Mesenchymal stem cell (in vitro differentiated cells and primary cell): ENCODE measurements at regions not wholly inside any gene's neighbourhood (a gene's known extent, or its start where the extent isn't known, plus 50 kb on each side); places are given as distances from the start of the nearest gene placed in this dataset.

Experiments used
- DNase-seq: peaks from one replicate; pipeline ENCODE4 v3.0.0-alpha.2; 2013
- H2AFZ ChIP-seq: one replicate; pipeline ENCODE4 v1.6.1; 2013; ENCODE audit warnings: low read depth, mild to moderate bottlenecking, control low read depth, inconsistent platforms, low read length, moderate library complexity
- H2AK5ac ChIP-seq: 2 replicates; pipeline ENCODE4 v1.6.1; 2013; ENCODE audit warnings: low read length, moderate library complexity, mild to moderate bottlenecking, inconsistent platforms; ENCODE audit not compliant: severe bottlenecking
- H2BK120ac ChIP-seq: one replicate; pipeline ENCODE4 v1.6.1; 2013; ENCODE audit warnings: low read depth, mild to moderate bottlenecking, inconsistent platforms, low read length, moderate library complexity
- H2BK12ac ChIP-seq, 2 experiments: one replicate each; pipeline ENCODE4 v1.6.1; 2013; ENCODE audit warnings: inconsistent platforms in 2 of 2, low read length in 2 of 2, mild to moderate bottlenecking in 2 of 2, moderate library complexity in 2 of 2, control low read depth in 1 of 2
- H2BK15ac ChIP-seq: one replicate; pipeline ENCODE4 v1.6.1; 2013; ENCODE audit warnings: mild to moderate bottlenecking, low read depth, inconsistent platforms; ENCODE audit not compliant: poor library complexity, severe bottlenecking
- H2BK5ac ChIP-seq: 2 replicates; pipeline ENCODE4 v1.6.1; 2013; ENCODE audit warnings: low read depth, mild to moderate bottlenecking, low read length, control low read depth, inconsistent platforms; ENCODE audit not compliant: poor library complexity, severe bottlenecking
- H3K14ac ChIP-seq, 2 experiments: one replicate each; pipeline ENCODE4 v1.6.1; 2013; ENCODE audit warnings: inconsistent platforms in 2 of 2, low read length in 2 of 2, control low read depth in 1 of 2, mild to moderate bottlenecking in 1 of 2, moderate library complexity in 1 of 2
- H3K18ac ChIP-seq, 2 experiments: one replicate each; pipeline ENCODE4 v1.6.1; 2013; ENCODE audit warnings: inconsistent platforms in 2 of 2, low read length in 2 of 2, control low read depth in 1 of 2, low read depth in 1 of 2, mild to moderate bottlenecking in 1 of 2
- H3K23ac ChIP-seq, 2 experiments: one replicate each; pipeline ENCODE4 v1.6.1; 2013; ENCODE audit warnings: inconsistent platforms in 2 of 2, low read length in 2 of 2, mild to moderate bottlenecking in 2 of 2, moderate library complexity in 2 of 2, control low read depth in 1 of 2
- H3K27ac ChIP-seq: 2 replicates; pipeline ENCODE4 v1.5.1; 2013; ENCODE audit warnings: mild to moderate bottlenecking, moderate library complexity, low read length, control low read depth, inconsistent platforms; ENCODE audit not compliant: poor library complexity, severe bottlenecking
- H3K27me3 ChIP-seq, 2 experiments: 2 replicates each; pipeline versions ENCODE4 v1.6.1 to v1.7.0; 2013; ENCODE audit warnings: low read length in 2 of 2, mild to moderate bottlenecking in 2 of 2, moderate library complexity in 2 of 2, control low read depth in 1 of 2, inconsistent platforms in 1 of 2; ENCODE audit not compliant: control insufficient read depth in 1 of 2, insufficient read depth in 1 of 2
- H3K36me3 ChIP-seq, 2 experiments: 2 replicates each; pipeline versions ENCODE4 v1.6.1 to v1.7.0; 2013; ENCODE audit warnings: low read length in 2 of 2, control low read depth in 1 of 2, inconsistent platforms in 1 of 2, low read depth in 1 of 2, mild to moderate bottlenecking in 1 of 2; ENCODE audit not compliant: insufficient read depth in 2 of 2, control insufficient read depth in 1 of 2
- H3K4ac ChIP-seq, 2 experiments: one replicate each; pipeline ENCODE4 v1.6.1; 2013; ENCODE audit warnings: inconsistent platforms in 2 of 2, low read length in 2 of 2, mild to moderate bottlenecking in 2 of 2, moderate library complexity in 2 of 2, control low read depth in 1 of 2, low read depth in 1 of 2
- H3K4me1 ChIP-seq: 2 replicates; pipeline ENCODE4 v1.6.1; 2013; ENCODE audit warnings: low read depth, low read length, control low read depth; ENCODE audit not compliant: control insufficient read depth, insufficient read depth
- H3K4me2 ChIP-seq: 2 replicates; pipeline ENCODE4 v1.6.1; 2013; ENCODE audit warnings: low read length, mild to moderate bottlenecking, inconsistent platforms; ENCODE audit not compliant: poor library complexity, severe bottlenecking
- H3K4me3 ChIP-seq, 2 experiments: 2 replicates each; pipeline versions ENCODE4 v1.5.1 to v1.7.0; 2013; ENCODE audit warnings: low read length in 2 of 2, mild to moderate bottlenecking in 2 of 2, control low read depth in 1 of 2, low read depth in 1 of 2; ENCODE audit not compliant: insufficient read depth in 1 of 2
- H3K79me1 ChIP-seq: replicated peaks from 2 replicates; pipeline ENCODE4 v1.6.1; 2013; ENCODE audit warnings: mild to moderate bottlenecking, control low read depth, low read length, inconsistent platforms; ENCODE audit not compliant: poor library complexity, severe bottlenecking
- H3K9ac ChIP-seq: 2 replicates; pipeline ENCODE4 v1.7.0; 2013; ENCODE audit warnings: mild to moderate bottlenecking, low read length, moderate library complexity
- H3K9me3 ChIP-seq: 2 replicates; pipeline ENCODE4 v1.7.0; 2013; ENCODE audit warnings: mild to moderate bottlenecking, low read length; ENCODE audit not compliant: control insufficient read depth
- H4K8ac ChIP-seq: one replicate; pipeline ENCODE4 v1.6.1; 2013; ENCODE audit warnings: inconsistent platforms, mild to moderate bottlenecking, low read length, moderate library complexity
- H4K91ac ChIP-seq: one replicate; pipeline ENCODE4 v1.6.1; 2013; ENCODE audit warnings: mild to moderate bottlenecking, low read length, inconsistent platforms
- WGBS: methylation state at CpG from one replicate; pipeline ENCODE4 v1.1.7; 2013; ENCODE audit warnings: mixed read lengths; 5-methylcytosine and 5-hydroxymethylcytosine counted together

DNA sequence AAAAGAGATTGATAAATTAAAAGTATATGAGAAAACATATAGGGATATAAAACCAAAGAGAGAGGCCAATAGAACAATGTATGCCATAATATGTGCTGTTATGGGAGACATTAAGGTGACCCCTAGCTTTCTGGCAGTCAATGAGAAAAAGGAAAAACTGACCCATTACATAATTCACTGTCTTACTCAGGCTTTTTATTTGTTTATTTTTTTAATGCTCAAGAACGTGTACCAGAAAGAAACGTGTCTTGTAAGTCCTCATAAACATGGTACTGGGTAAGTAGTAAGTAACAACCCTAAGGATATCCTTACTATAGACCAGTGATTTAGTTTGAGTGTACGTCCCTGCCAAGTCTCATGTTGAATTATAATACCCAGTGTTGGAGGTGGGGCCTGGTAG lies 160.8 kb upstream of the PHACTR1 start:
- Histone ChIP-seq H2AFZ (no peak overlapping the region), H3K9ac (no peak overlapping the region), H3K27ac (no peak overlapping the region), H3K4ac (no peak overlapping the region), H2AK5ac (no peak overlapping the region), H3K4me1 (no peaks in the 10 kb centered on the region), H4K8ac (no peak overlapping the region), H3K14ac (no peak overlapping the region), H2BK120ac (no peak overlapping the region), H3K4me3 (no peak overlapping the region), H4K91ac (no peak overlapping the region), H3K9me3 (peaks cover 6% of the 10 kb centered on the region), H2BK5ac (no peak overlapping the region), H2BK15ac (no peak overlapping the region), H3K18ac (no peak overlapping the region), H3K4me2 (no peak overlapping the region), H2BK12ac (no peak overlapping the region), H3K79me1 (no peaks in the 10 kb centered on the region), H3K27me3 (no peaks in the 10 kb centered on the region), H3K23ac (no peak overlapping the region), H3K36me3 (no peaks in the 10 kb centered on the region)
- DNase-seq = no peak
- WGBS = 88% methylated on average over 2 of the region's 3 CpGs

DNA sequence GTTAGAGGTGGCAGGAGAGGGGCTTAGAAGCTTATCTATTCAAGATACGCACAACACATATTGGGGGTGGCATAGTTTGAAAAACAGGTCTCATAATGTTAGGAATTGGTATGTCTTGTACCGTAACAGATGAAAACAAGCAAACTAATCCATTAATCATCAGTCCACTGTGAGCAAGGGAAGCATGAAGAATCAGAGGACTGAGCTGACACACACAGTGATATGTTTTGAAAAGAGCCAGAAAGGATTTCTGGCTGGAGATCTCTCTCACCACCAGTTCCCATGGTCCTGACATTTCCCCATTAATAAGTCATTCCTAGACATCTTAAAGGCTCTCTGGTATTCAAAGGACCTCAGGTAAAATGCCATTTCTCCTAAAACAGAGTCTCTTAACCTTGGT lies 158.8 kb upstream of the PHACTR1 start:
- no peak overlapping the region for H2BK5ac ChIP-seq
- no peaks in the 10 kb centered on the region for H3K4me1 ChIP-seq
- no peak overlapping the region for H3K4me3 ChIP-seq
- H2BK120ac ChIP-seq = no peak overlapping the region
- H2BK12ac ChIP-seq = no peak overlapping the region
- no peak overlapping the region for H4K8ac ChIP-seq
- peaks cover 10% of the 10 kb centered on the region for H3K9me3 ChIP-seq
- no peak overlapping the region for H3K27ac ChIP-seq
- no peak overlapping the region for H3K18ac ChIP-seq
- no peak overlapping the region for H3K4ac ChIP-seq
- H3K9ac ChIP-seq = no peak overlapping the region
- no peak overlapping the region for H2AFZ ChIP-seq
- H3K79me1 ChIP-seq = no peaks in the 10 kb centered on the region
- H2BK15ac ChIP-seq = no peak overlapping the region
- no peak overlapping the region for H2AK5ac ChIP-seq
- H3K36me3 ChIP-seq = no peaks in the 10 kb centered on the region
- DNase-seq = no peak
- no peak overlapping the region for H3K14ac ChIP-seq
- no peaks in the 10 kb centered on the region for H3K27me3 ChIP-seq
- H3K23ac ChIP-seq = no peak overlapping the region
- H4K91ac ChIP-seq = no peak overlapping the region
- no peak overlapping the region for H3K4me2 ChIP-seq
- 65% methylated on average over 2 of the region's 2 CpGs for WGBS

DNA sequence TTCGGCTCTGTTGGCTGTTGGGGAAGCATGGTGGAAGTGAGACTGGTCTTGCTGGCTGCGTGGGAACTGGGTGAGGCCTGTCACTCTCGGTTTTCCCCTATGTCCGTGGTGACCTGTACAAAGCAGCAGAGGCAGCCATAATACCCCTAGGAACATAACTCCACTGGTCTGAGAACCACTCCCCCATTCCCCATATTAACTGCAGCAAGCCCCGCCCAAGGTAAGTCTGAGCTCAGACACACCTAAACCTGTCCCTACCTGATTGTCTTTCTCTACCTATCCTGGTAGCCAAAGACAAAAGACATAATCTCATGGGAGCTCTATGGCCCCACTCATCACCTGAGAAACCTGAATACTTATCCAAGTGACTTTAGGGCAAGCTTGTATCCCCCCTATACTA lies 156.3 kb upstream of the PHACTR1 start:
- H3K27me3 ChIP-seq = no peaks in the 10 kb centered on the region
- 91% methylated on average over 5 of the region's 5 CpGs for WGBS
- H3K4me1 ChIP-seq = no peaks in the 10 kb centered on the region

DNA sequence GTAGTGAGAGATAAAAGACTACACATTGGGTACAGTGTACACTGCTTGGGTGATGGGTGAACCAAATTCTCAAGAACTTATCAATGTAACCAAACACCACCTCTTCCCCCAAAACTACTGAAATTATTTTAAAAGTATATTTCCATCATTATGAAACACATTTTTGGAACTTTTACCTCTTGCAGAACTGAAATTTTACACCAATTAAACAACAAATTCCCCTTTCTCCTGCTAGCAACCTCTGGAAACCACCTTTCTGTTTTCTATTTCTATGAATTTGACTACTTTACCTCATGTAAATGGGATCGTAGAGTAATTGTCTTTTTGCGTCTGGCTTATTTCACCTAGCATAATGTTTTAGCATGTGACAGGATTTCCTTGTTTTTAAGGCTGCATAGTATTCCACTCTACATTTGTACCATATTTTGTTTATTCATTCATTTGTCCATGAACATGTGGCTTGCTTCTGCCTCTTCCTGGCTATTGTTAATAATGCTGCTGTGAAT lies 149.9 kb upstream of the PHACTR1 start:
- H2BK120ac ChIP-seq = no peak overlapping the region
- H2BK15ac ChIP-seq = no peak overlapping the region
- no peak for DNase-seq
- H3K23ac ChIP-seq = no peak overlapping the region
- no peaks in the 10 kb centered on the region for H3K36me3 ChIP-seq
- H3K4me2 ChIP-seq = no peak overlapping the region
- H3K4me1 ChIP-seq = peaks cover 2% of the 10 kb centered on the region
- no peak overlapping the region for H2BK5ac ChIP-seq
- H4K8ac ChIP-seq = no peak overlapping the region
- no peaks in the 10 kb centered on the region for H3K79me1 ChIP-seq
- H3K27ac ChIP-seq = no peak overlapping the region
- no peak overlapping the region for H4K91ac ChIP-seq
- H2AFZ ChIP-seq = no peak overlapping the region
- no peak overlapping the region for H3K14ac ChIP-seq
- H3K27me3 ChIP-seq = no peaks in the 10 kb centered on the region
- H2BK12ac ChIP-seq = no peak overlapping the region
- no peak overlapping the region for H3K4ac ChIP-seq
- H3K18ac ChIP-seq = no peak overlapping the region
- no peak overlapping the region for H3K4me3 ChIP-seq
- no peak overlapping the region for H2AK5ac ChIP-seq
- WGBS = 100% methylated on average over 2 of the region's 2 CpGs
- no peak overlapping the region for H3K9ac ChIP-seq
- no peaks in the 10 kb centered on the region for H3K9me3 ChIP-seq

More for the DNA sequence above, 156.3 kb upstream of the PHACTR1 start:
- Histone ChIP-seq H4K8ac (no peak overlapping the region), H3K4me3 (no peak overlapping the region), H2BK15ac (no peak overlapping the region), H3K36me3 (no peaks in the 10 kb centered on the region), H2BK12ac (no peak overlapping the region), H3K14ac (no peak overlapping the region), H3K4me2 (no peak overlapping the region), H2AK5ac (no peak overlapping the region), H3K18ac (no peak overlapping the region), H3K9ac (no peak overlapping the region), H3K27ac (no peak overlapping the region), H2BK120ac (no peak overlapping the region), H2BK5ac (no peak overlapping the region), H3K9me3 (peaks cover 10% of the 10 kb centered on the region), H4K91ac (no peak overlapping the region), H3K79me1 (no peaks in the 10 kb centered on the region), H2AFZ (no peak overlapping the region), H3K23ac (no peak overlapping the region), H3K4ac (no peak overlapping the region)
- no peak for DNase-seq
